SJSA1 (cell line): ENCODE measurements at regions not wholly inside any gene's neighbourhood (a gene's known extent, or its start where the extent isn't known, plus 50 kb on each side); places are given as distances from the start of the nearest gene placed in this dataset.

Source experiments
- DNase-seq, 2 experiments: peaks; one replicate each; pipeline ENCODE4 v3.0.0-alpha.2; 2015 to 2020; ENCODE audit warnings: low spot score in 2 of 2, low read depth in 1 of 2
- H3K27ac ChIP-seq: fragments of 250-450 bp; sonication (Bioruptor Pico); 2 replicates; pipeline ENCODE4 v1.5.1; 2020; ENCODE audit warnings: mild to moderate bottlenecking, moderate library complexity
- H3K27me3 ChIP-seq: fragments of 250-450 bp; sonication (Bioruptor Pico); replicated peaks from 2 replicates; pipeline ENCODE4 v1.5.1; 2020; ENCODE audit warnings: mild to moderate bottlenecking, moderate library complexity
- H3K36me3 ChIP-seq: fragments of 250-450 bp; sonication (Bioruptor Pico); 2 replicates; pipeline ENCODE4 v1.5.1; 2020; ENCODE audit warnings: mild to moderate bottlenecking
- H3K4me1 ChIP-seq: fragments of 250-450 bp; sonication (Bioruptor Pico); replicated peaks from 2 replicates; pipeline ENCODE4 v1.6.1; 2021; ENCODE audit warnings: mild to moderate bottlenecking
- H3K4me3 ChIP-seq: fragments of 250-450 bp; sonication (Bioruptor Pico); 2 replicates; pipeline ENCODE4 v1.5.1; 2020; ENCODE audit warnings: mild to moderate bottlenecking
- H3K9me3 ChIP-seq: fragments of 250-450 bp; sonication (Bioruptor Pico); replicated peaks from 2 replicates; pipeline ENCODE4 v1.5.1; 2020; ENCODE audit warnings: mild to moderate bottlenecking

DNA sequence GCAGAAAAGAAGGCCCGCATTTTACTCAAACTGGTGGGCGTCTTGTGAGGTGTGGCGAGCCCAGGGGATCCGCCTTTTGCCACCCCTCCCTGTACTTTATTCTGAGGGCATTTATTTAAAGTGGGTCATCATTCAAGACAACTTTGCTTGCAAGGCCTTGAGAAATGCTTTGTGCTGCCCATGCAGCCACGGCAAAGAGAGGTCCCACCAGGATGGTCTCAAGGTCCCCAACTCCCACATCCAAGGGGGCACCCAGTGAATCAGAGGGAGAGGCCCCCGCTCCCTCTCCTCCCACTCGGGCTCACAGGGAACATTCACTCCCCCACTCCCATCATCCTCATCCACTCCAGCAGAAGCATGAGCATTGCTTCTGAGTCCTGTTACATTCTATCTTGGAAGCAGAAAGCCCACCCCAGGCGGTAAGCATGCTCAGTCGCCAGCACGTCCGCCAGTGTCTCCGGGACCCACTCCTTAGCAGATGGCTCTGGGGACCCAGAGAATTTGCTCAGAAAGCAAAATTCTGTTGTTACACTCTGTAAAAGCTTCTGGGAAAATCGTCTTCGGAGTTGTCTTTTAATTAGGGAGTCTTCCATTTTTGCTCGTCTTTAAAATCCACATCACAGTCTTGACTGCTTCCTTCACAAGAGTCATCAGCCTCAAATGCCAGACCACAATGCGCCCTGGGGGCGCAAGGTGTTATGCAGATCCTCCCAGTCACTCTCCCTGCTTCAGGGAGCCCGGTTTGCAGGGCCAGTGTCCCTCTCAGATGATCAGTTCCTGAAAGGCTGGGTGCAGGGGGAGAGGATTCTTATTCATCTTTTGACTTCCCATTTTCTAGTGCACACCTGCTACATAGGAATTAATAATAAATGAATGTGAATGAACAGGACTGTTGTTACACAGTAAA, 99.4 kb upstream of the NCK2 start:
- DNase-seq: no peak
- H3K27me3 ChIP-seq: no peaks in the 10 kb centered on the region
- H3K27ac ChIP-seq: peak overlapping the region; percentile 39
- peaks cover 44% of the 10 kb centered on the region for H3K4me1 ChIP-seq
- no peak overlapping the region for H3K4me3 ChIP-seq
- H3K36me3 ChIP-seq: no peaks in the 10 kb centered on the region
- H3K9me3 ChIP-seq: no peaks in the 10 kb centered on the region

DNA sequence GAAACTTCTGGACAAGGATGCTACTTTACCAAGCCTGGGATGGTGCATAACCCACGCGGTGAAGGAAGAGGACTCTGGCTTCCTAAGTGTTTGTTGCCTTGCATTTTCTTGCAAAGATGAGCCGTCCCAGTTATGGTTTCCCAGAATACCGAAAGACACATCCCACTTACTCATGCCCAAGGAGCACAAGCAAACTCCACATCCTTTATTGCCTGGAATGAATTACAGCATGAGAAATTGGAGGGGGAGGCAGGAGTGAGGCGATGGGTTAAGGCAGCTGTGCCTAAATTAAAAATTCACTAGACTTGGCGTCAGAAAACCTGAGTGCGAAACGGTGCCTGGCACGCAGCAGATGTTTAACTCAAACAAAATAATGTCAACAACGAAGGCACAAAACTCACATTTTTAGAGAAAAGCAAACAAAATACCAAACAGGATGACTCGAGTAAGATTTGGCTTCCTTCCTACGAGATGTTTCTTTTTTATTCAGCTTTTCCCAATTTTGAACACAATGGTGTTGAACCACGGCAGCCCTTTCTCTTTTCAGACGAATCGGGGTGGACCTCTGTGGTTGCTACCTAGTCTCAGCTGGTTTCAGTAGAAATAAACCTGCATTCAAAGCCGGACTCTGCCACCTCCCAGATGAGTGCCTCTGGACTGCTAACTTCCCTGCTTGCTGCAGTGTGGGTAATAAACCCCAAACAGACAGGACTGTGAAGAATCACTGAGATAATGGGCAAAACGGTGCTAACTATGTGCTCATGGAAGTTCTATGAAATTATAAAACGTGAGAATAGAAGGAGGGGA, 100.3 kb upstream of the NCK2 start:
- peak; percentile 86 to 93 for DNase-seq
- no peaks in the 10 kb centered on the region for H3K27me3 ChIP-seq
- peaks cover 38% of the 10 kb centered on the region for H3K4me1 ChIP-seq
- H3K4me3 ChIP-seq: peak overlapping the region; percentile 7
- no peaks in the 10 kb centered on the region for H3K36me3 ChIP-seq
- H3K9me3 ChIP-seq: no peaks in the 10 kb centered on the region
- peak overlapping the region; percentile 39 for H3K27ac ChIP-seq

DNA sequence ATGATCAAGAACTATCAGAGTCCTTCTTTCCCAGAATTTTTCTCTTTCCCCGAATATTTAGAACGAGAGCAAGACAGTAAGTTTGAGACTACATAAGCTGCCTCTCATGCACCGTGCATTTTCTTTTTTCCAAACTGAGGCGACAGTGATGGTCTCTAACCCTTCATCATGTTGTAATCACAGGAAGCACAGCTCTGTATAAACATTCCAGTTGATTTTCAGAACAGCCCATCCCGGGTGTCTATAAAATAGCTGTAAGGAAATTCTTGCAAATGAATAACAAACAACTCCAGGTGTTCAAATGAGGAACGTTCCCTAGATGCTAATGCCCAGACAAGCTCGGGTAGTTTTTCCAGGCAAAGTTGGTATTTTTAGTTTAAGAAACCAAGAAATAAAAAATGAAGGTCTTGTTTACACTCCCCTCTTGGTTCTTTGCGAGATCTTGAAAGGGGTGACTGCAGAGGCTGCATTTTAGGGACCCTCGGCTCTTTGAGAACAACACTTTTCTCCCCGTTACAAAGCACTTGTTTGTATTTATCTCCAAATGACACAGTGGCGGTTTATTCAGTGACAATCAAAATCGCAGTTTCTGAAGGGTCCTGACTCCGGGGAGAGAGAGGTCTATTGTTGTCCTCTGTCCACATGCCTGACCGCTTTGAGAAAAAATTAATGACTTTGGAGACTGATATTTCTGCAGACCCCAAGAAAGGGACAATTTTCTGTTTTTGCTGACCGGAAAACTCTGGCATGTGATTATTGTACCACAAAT, 101.1 kb upstream of the NCK2 start:
- no peaks in the 10 kb centered on the region for H3K36me3 ChIP-seq
- DNase-seq: peak in 1 of 2 experiments; percentile 26
- H3K27ac ChIP-seq: peak overlapping the region; percentile 39
- H3K9me3 ChIP-seq: no peaks in the 10 kb centered on the region
- peak overlapping the region; percentile 7 for H3K4me3 ChIP-seq
- no peaks in the 10 kb centered on the region for H3K27me3 ChIP-seq
- peaks cover 38% of the 10 kb centered on the region for H3K4me1 ChIP-seq

- Histone ChIP-seq H3K27ac (no peak overlapping the region), H3K36me3 (no peaks in the 10 kb centered on the region), H3K4me1 (peaks cover 34% of the 10 kb centered on the region), H3K4me3 (no peak overlapping the region), H3K9me3 (no peaks in the 10 kb centered on the region), H3K27me3 (peaks cover 5% of the 10 kb centered on the region; the same call in 1 of the 2 replicates)
- DNase-seq: no peak
Observed at GRCh38 chr2:105641389-105641811, 103.3 kb upstream of the NCK2 start.

- Histone ChIP-seq H3K9me3 (no peaks in the 10 kb centered on the region), H3K4me3 (no peak overlapping the region), H3K27me3 (peaks cover 7% of the 10 kb centered on the region; the same call in 1 of the 2 replicates), H3K36me3 (no peaks in the 10 kb centered on the region), H3K4me1 (peaks cover 22% of the 10 kb centered on the region), H3K27ac (no peak overlapping the region)
- no peak for DNase-seq
Observed at GRCh38 chr2:105640246-105640645, 104.5 kb upstream of the NCK2 start.

- Histone ChIP-seq H3K27ac (no peak overlapping the region), H3K9me3 (no peaks in the 10 kb centered on the region; the same call in 1 of the 2 replicates), H3K36me3 (no peaks in the 10 kb centered on the region), H3K27me3 (peaks cover 16% of the 10 kb centered on the region; the same call in 1 of the 2 replicates), H3K4me3 (no peak overlapping the region), H3K4me1 (no peaks in the 10 kb centered on the region)
- no peak for DNase-seq
Observed at GRCh38 chr2:105636109-105636740, 108.5 kb upstream of the NCK2 start.

GRCh38 chr2:105635564-105635963, 109.1 kb upstream of the NCK2 start:
- H3K27me3 ChIP-seq: peaks cover 19% of the 10 kb centered on the region; the same call in 1 of the 2 replicates

GRCh38 chr2:105634198-105634597, 110.5 kb upstream of the NCK2 start:
- Histone ChIP-seq H3K4me1 (no peaks in the 10 kb centered on the region), H3K4me3 (no peak overlapping the region), H3K27me3 (peaks cover 19% of the 10 kb centered on the region), H3K27ac (no peak overlapping the region), H3K36me3 (no peaks in the 10 kb centered on the region), H3K9me3 (no peaks in the 10 kb centered on the region; the same call in 1 of the 2 replicates)
- peak in 1 of 2 experiments; percentile 7 for DNase-seq

More at GRCh38 chr2:105635564-105635963, 109.1 kb upstream of the NCK2 start:
- no peaks in the 10 kb centered on the region; the same call in 1 of the 2 replicates for H3K9me3 ChIP-seq
- no peaks in the 10 kb centered on the region for H3K36me3 ChIP-seq
- no peak for DNase-seq
- no peaks in the 10 kb centered on the region for H3K4me1 ChIP-seq
- no peak overlapping the region for H3K4me3 ChIP-seq
- H3K27ac ChIP-seq: no peak overlapping the region

DNA sequence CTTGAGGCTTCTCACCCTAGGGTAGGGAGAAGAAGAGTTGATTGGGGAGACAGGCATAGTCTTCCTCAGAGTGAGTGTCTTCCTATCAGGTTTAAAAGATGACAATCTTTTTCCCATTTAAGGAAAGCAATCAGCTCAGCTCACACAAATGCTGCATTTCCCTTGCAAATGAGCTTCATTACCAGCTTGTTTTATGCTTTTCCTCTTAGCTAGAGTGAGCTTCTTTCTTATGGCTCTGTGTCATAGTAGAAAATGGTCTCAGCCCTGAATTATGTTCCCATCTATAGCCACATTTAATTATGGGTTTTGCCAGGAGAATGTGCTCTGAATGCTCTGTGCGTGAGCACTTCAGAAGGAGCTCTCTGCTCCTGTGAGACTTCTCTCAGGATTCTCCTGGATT, 112.8 kb upstream of the NCK2 start:
- H3K4me3 ChIP-seq: no peak overlapping the region
- no peak for DNase-seq
- H3K4me1 ChIP-seq: no peaks in the 10 kb centered on the region
- H3K9me3 ChIP-seq: no peaks in the 10 kb centered on the region; the same call in 1 of the 2 replicates
- H3K27me3 ChIP-seq: peaks cover 21% of the 10 kb centered on the region
- no peak overlapping the region for H3K27ac ChIP-seq
- H3K36me3 ChIP-seq: no peaks in the 10 kb centered on the region

GRCh38 chr2:105631011-105631410, 113.7 kb upstream of the NCK2 start:
- no peaks in the 10 kb centered on the region; the same call in 1 of the 2 replicates for H3K9me3 ChIP-seq
- H3K27me3 ChIP-seq: peaks cover 22% of the 10 kb centered on the region
- no peak overlapping the region for H3K4me3 ChIP-seq
- no peaks in the 10 kb centered on the region for H3K36me3 ChIP-seq
- DNase-seq: no peak
- H3K4me1 ChIP-seq: no peaks in the 10 kb centered on the region
- no peak overlapping the region for H3K27ac ChIP-seq

DNA sequence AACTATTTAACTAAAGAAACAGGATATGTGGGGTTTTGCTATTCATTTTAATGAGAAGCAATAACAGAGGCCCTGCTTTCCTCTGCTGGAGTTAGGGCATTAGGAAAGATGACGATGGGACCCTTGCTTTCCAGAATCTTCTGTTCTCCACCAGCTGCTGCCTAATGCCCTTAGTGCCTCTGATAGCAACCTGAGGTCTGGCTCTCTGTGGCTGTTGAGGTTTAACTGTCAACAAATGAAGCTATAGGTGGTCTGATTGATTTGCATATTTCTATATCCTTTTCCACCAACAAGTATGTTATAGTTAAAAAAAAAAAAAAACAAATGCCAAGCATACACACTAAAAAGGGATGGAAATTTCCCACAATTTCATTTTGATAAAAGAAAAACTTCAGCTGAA, 115.1 kb upstream of the NCK2 start:
- DNase-seq: no peak
- Histone ChIP-seq H3K4me1 (no peaks in the 10 kb centered on the region), H3K4me3 (no peak overlapping the region), H3K9me3 (no peaks in the 10 kb centered on the region; the same call in 1 of the 2 replicates), H3K36me3 (no peaks in the 10 kb centered on the region), H3K27me3 (peaks cover 22% of the 10 kb centered on the region), H3K27ac (no peak overlapping the region)

GRCh38 chr2:105627534-105627933, 117.2 kb upstream of the NCK2 start:
- no peaks in the 10 kb centered on the region for H3K36me3 ChIP-seq
- DNase-seq: no peak
- no peaks in the 10 kb centered on the region; the same call in none of the 2 replicates for H3K9me3 ChIP-seq
- no peak overlapping the region for H3K27ac ChIP-seq
- peaks cover 20% of the 10 kb centered on the region for H3K27me3 ChIP-seq
- no peaks in the 10 kb centered on the region for H3K4me1 ChIP-seq
- H3K4me3 ChIP-seq: no peak overlapping the region

DNA sequence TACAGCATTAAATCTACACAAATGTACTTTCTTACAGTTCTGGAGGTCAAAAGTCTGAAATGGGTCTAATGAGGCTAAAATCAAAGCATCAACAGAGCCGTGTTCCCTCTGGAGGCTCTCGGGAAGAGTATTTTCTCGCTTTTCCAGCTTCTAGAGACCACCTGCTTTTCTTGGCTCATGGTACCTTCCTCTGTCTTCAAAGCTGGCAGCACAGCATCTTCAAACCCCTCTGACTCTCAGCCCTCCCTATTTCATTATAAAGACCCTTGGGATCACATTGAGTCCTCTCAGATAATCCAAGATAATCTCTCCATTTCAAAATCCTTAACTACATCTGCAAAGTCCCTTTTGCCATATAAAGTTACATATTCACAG, 117.8 kb upstream of the NCK2 start:
- no peaks in the 10 kb centered on the region for H3K36me3 ChIP-seq
- no peak overlapping the region for H3K4me3 ChIP-seq
- H3K27me3 ChIP-seq: peaks cover 20% of the 10 kb centered on the region
- no peaks in the 10 kb centered on the region for H3K4me1 ChIP-seq
- no peak for DNase-seq
- H3K27ac ChIP-seq: no peak overlapping the region
- H3K9me3 ChIP-seq: no peaks in the 10 kb centered on the region; the same call in none of the 2 replicates
